HK-2 (cell line): ENCODE measurements at regions not wholly inside any gene's neighbourhood (a gene's known extent, or its start where the extent isn't known, plus 50 kb on each side); places are given as distances from the start of the nearest gene placed in this dataset.
"Not testable (repeated sequence)": the region's sequence is repeated elsewhere in the genome, so short reads cannot be mapped to it uniquely, and the experiment has no call there.

Experiments used
- DNase-seq: peaks from one replicate; pipeline ENCODE4 v3.0.0-alpha.2; 2018; ENCODE audit not compliant: unreplicated experiment

GRCh38 chr1:25134307-25134706 is 98.0 kb downstream of the SYF2 start:
- no peak for DNase-seq

DNA sequence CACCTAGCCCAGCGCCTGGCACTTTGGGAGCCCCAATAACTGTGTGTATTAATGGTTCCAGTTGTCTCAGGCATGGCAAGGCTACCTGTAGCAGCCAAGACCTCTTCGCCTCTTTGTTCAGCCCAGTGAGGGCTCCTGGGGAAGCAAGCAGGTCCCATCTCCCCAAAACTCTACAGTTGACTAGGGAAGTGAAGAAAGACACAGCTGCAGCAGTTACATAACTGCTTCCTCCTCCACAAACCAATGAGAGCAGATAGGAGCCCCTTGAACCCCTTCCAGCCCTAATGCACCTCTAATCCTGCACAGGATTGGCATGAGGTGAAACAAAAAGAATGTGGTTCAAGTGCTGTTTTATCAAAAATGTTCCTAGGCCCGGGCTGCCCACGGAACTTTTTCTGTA is 100.5 kb downstream of the SYF2 start:
- DNase-seq, result no peak

DNA sequence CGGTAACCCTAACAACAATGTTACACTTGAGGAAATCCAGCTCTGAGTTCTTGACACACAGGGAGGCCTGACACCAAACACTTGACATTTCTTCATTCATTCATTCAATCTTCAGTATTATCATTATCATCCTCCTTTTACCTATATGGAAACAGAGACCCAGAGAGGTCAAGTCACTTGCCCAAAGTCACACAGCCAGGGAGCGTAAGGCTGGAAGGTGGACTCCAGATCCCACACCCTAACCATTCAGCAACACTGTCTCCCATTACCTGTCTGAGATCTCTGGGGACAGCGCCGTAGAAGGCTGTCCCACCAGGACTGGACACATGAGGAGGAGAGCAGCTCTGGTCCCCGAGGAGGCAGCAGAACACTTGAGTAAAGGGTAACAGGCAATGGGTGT is 101.4 kb downstream of the SYF2 start:
- DNase-seq, result no peak

DNA sequence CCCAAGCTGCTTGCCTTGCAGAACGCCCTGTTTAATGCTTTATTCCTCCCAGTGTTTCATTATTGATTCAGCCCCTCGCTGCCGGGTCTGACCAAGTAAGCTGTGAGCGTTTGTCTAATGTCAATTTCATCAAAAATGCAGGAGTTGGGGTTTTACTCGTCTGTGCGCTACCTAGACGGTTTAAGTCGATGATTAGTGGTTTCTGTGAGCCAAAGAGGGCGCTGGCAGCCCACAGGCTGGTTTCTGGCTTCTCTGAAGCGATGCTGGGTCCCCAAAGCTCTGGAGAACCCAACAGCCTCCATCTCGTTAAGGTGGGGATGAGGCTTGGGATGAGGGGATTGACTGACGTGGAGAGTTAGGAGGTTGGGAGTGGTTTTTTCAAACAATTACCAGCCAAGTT is 102.9 kb downstream of the SYF2 start:
- DNase-seq, result no peak

- DNase-seq, result no peak
These were observed 104.1 kb downstream of the SYF2 start for GRCh38 chr1:25128121-25128621.

- DNase-seq, result no peak
These were observed 105.7 kb downstream of the SYF2 start for GRCh38 chr1:25126562-25126961.

- no peak for DNase-seq
These were observed 108.8 kb downstream of the SYF2 start for GRCh38 chr1:25123551-25123950.

GRCh38 chr1:25122747-25123146 is 109.6 kb downstream of the SYF2 start:
- DNase-seq, result no peak

DNA sequence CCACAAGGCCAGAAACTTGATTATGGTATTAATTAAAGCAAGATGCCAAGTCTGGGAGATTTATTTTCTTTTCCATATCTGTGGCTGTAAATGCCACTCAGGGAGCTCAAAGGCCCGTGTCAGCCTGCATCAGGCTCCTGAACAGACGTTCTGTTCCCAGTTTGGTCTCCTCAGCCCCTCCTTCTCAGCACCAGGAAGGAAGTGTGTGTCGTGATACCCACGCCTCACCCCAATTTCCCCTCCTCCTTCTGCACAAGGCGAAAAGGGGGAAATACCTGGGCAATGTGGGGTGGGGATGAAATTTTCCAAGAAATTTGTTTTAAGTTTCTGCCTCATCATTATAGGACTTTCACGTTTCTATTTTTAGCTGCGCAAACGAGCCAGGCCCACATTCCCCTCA is 112.0 kb downstream of the SYF2 start:
- no peak for DNase-seq

DNA sequence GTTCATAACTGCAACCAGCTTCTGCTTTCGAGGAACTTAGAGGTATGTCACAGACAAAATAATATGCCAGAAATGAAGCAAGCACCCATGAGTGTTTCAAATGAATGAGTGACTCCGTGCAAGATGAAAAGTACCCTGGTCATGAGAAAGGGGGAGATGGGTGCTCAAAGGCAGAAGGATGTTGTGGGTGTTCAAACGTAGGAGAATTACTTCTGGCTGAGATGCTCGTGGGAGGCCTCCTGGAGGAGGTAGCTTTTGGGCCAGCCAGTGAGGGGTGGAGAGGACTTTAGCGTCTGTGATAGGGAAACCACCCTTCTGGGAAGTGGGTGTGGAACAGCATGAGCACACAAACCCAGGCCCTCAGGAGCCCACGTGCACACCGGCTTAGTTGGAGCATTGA is 113.8 kb downstream of the SYF2 start:
- DNase-seq, result no peak

DNA sequence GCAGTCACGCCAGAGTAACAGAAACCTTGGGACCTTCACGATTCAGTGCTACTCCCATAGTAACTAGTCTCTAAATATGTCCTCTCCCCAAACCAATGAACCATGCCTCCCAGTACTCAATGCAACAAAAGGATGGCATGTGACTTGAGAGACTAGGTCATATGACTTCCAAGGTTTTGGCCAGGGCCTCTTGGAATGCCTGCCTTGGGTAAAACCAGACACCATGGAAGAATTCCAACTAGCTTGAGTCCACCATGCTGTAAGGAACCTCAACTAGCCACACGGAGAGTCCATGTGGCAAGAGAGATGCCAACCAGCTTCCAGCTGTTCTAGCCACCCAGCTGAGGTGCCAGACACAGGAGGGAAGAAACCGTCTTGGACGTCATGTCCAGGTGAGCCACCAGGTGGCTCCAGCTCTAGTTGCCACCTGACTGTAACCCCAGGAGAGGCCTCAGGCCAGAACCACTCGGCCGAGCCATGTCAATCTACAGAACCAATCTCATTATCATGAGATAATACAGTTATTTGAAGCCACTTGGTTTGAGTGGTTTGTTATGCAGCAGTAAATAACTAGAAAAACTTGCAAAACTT is 115.0 kb downstream of the SYF2 start:
- DNase-seq, result peak; percentile 11

DNA sequence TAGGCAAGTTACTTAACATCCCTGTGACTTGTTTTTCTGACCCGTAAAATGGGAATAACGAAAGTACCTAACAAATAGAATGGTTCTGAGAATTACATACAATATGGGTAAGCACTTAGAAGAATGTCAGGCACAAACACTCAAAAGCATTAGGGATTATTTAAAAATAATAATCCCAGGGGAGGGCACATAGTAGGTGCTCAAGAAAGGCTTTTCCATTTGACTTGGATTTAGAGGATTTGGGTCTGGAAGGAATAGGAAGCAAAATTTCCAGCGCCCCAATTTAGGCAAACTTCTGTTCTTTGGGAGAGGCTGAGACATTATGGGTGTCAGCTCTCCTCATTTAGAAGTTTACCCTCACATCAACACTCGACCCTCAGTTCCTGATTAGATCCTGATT is 115.5 kb downstream of the SYF2 start:
- no peak for DNase-seq

GRCh38 chr1:25116117-25116516 is 116.2 kb downstream of the SYF2 start:
- DNase-seq, result not testable (repeated sequence)

DNA sequence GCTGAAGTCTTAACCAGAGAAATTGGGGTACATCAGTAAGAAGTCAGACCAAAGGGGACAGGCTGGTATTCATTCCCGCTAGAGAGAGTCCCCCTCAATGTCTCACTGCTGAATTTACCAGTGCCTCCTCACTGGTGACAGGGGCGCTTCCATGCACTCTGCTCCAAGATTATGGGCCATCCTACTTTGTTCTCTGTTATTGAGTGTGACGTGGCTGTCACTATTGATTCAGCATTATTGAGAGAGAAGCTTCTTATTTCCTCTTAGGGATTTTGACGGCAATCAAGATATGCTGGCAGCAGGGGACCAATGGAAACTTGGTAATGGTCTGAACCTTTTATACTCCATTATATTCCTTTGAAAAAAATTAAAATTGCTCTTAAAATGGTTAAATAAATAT is 118.6 kb downstream of the SYF2 start:
- no peak for DNase-seq

DNA sequence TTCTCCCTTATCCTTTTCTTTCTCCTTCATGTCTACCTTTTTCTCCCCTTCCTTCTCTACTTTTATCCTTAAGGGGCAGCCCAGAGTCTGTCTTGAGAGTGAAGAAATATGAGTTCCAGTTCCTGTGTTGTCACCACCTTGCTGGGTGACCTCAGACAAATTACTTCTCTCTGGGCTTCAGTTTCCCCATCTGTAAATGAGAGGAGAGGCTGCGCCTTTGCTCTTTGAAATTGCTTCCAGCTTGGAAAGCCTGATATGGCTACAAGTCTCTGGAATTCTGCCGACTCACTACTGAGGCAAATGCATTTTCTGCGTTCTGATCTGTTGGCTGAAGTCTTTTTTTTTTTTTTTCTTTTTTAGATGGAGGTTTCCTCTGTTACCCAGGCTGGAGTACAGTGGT is 119.2 kb downstream of the SYF2 start:
- DNase-seq, result no peak

- no peak for DNase-seq
These were observed 119.9 kb downstream of the SYF2 start for GRCh38 chr1:25112400-25112799.

GRCh38 chr1:25111706-25112105 is 120.6 kb downstream of the SYF2 start:
- DNase-seq, result no peak

GRCh38 chr1:25110485-25110884 is 121.8 kb downstream of the SYF2 start:
- no peak for DNase-seq

- no peak for DNase-seq
These were observed 122.3 kb downstream of the SYF2 start for GRCh38 chr1:25110036-25110435.

GRCh38 chr1:25109531-25109951 is 122.8 kb downstream of the SYF2 start:
- DNase-seq, result no peak

DNA sequence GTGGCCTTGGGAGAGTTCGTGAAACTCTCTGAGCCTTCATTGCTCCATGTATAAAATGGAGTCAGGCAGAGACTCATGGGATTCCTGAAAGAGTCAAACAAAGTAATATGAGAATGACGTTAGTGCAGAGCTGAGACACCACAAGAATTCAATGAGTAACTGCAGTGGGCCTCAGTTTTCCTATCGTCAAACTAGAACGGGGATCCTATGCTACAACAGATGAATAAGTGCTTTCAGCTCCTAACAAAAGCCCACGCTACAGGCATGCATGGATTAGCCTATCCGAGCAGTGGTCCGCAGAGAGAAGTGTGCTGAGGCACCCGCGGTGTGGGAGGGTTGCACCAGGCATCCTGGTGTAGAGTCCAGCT is 124.7 kb downstream of the SYF2 start:
- DNase-seq, result no peak

DNA sequence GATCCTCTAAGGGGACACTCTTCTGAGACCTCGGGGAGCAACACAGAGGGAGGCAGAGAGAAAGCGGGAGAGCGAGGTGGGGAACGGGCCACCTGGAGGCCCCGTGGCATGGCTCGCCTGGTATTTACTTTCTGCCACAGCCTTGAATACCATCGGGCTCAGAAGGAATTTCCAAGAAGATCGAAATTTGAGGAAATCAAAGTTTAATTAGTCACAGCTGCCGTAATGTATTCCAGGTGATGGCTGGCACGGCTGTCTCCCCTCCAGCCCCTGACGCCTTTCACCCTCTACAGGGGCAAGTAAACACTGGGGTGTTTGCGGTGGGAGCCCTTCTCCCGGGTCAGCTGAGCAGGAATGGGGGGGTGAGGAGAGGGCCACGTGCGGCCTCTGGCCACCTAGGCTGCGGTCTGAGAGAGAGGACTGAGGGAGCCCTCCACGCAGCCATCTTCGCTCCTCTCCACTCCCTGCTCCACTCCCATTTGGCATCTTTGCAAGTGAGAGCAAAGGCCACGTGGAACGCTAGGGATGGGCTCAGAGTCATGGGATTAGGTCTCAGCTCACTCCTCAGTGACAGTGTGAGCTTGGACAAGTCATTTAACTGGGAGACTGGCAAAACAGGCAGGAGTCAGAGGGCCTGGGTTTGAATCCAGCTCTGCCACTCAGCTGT is 125.2 kb downstream of the SYF2 start:
- no peak for DNase-seq

- no peak for DNase-seq
These were observed 126.0 kb downstream of the SYF2 start for GRCh38 chr1:25106352-25106751.

- DNase-seq, result no peak
These were observed 126.5 kb downstream of the SYF2 start for GRCh38 chr1:25105836-25106235.
